GM19463 (cell line): ENCODE measurements at regions not wholly inside any gene's neighbourhood (a gene's known extent, or its start where the extent isn't known, plus 50 kb on each side); places are given as distances from the start of the nearest gene placed in this dataset.
"Not testable (repeated sequence)": the region's sequence is repeated elsewhere in the genome, so short reads cannot be mapped to it uniquely, and the experiment has no call there.

ENCODE experiments used
- ATAC-seq: cut with Tn5 transposase; IDR thresholded peaks from one replicate; pipeline ENCODE4 v1.9.1; 2021; ENCODE audit warnings: mild to moderate bottlenecking, moderate library complexity; ENCODE audit not compliant: unreplicated experiment

DNA sequence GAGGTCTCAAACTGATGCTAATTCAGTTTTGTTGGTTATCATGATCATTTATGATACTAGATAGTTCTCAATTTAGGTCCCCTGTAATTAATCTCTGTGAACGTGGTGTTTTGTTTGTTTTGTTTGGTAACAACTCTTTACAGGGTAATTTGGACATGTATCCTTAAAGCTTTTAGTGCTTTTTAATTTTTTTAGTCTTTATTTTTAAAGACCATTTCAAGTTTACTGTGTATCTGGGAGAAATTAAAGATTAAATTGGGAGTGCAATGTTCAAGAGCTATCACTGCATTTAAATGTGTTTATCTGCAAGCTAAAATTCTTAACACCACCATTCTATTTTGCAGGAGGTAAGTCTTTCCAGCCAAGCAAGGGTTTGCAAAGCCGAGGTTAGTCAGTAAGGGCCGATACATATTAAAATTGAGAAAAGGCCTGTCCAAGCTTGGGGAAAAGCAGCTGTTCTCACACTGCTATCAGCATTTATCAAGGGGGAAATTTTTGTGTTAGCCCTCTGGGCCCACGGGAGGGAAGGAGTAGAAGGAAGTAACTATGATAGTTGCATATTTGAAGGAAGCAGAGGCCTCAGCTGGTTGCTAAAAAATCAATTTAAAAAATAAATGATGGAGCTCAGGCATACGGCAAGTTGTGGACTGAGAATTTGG, 59.3 kb upstream of the ZNF217 start:
- ATAC-seq, result no peak

DNA sequence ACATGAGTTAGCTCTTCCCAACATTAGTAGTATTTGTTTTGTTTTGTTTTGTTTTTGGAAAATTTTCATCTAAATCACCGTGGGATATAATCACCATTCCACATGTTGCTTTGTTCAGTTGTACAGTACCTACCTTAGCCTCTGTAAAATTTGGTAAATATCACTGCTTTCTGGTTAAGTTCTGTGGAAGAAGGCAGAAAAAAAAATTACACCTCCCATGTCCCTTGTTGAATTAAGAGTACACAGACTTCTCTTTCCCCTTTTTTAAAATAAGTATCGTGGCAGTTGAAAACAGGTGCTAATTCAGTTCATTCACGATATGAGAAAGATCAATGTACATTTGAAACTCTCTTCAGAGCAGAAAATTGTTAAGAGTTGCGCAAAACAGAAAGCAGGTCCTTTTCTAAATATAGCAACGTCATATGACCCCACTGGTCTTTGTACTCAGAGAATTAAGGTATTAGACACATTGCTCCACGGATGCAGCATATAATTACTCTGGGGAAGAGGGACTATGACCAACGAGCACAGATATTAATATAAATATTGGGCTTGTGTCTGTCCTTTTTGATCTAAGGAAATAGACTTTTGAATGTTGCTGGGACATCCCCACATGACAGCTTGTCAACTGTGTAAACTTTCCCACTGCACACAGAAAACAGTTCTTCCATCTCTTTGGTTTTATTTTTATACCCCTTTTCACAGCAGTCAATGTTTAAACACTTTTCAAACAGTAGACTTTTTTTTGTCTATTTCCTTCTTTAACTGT, 58.6 kb upstream of the ZNF217 start:
- peak; percentile 71 for ATAC-seq

GRCh38 chr20:53649493-53649892, 55.9 kb upstream of the ZNF217 start:
- ATAC-seq, result not testable (repeated sequence)

DNA sequence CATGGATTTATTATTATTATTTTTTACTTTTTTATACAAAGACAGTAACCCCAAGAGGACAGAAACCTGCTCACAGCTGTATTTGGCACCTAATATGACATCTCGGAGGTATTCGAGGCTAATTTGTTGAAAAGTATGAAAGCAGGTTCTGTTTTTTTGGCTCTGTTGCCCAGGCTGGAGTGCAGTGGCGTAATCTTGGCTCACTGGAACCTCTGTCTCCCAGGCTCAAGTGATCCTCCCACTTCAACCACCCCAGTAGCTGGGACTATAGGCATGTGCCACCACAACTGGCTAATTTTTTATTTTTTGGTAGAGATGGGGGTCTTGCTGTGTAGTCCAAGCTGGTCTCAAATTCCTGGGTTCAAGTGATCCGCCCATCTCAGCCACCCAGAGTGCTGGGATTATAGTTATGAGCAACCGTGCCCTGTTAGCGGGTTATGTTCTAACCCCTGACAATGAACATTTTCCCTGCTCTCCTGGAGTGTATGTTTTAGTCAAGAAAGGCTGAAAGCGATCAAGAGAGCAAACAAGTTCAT, 53.7 kb upstream of the ZNF217 start:
- no peak for ATAC-seq

- ATAC-seq, result no peak
Measured at GRCh38 chr20:53646550-53646949, 52.9 kb upstream of the ZNF217 start.

GRCh38 chr20:53645582-53645897, 51.9 kb upstream of the ZNF217 start:
- no peak for ATAC-seq

- not testable (repeated sequence) for ATAC-seq
Measured at GRCh38 chr20:53644108-53644507, 50.5 kb upstream of the ZNF217 start.
